ENCODE measurements at regions not wholly inside any gene's neighbourhood (a gene's known extent, or its start where the extent isn't known, plus 50 kb on each side); places are given as distances from the start of the nearest gene placed in this dataset.

GRCh38 chr7:118843456-118843855, 619.0 kb downstream of the ANKRD7 start:
- TF ChIP-seq CTCF (IDR thresholded peaks at IDR 0.05; ENCODE audit: low read depth, low read length): no peak
- DNase-seq (ENCODE audit: low read depth, low spot score): no peak
- CTCF ChIA-PET: no interaction called here
- no peaks in the 10 kb centered on the region for H3K27me3 ChIP-seq (ENCODE audit: control insufficient read depth, insufficient read depth, low read length)
- H3K4me3 ChIP-seq (ENCODE audit: low read depth, low read length): no peak overlapping the region
- no peak overlapping the region for H3K27ac ChIP-seq (ENCODE audit: low read depth, low read length)
- H3K9me3 ChIP-seq (ENCODE audit: control insufficient read depth, insufficient read depth, low read length): no peaks in the 10 kb centered on the region
- POLR2A ChIA-PET: no interaction called here

- ChIA-PET CTCF (no interaction called here), POLR2A (no interaction called here)
- Histone ChIP-seq H3K9me3 (ENCODE audit: control insufficient read depth, insufficient read depth, low read length) (no peaks in the 10 kb centered on the region), H3K27me3 (ENCODE audit: control insufficient read depth, insufficient read depth, low read length) (no peaks in the 10 kb centered on the region), H3K27ac (ENCODE audit: low read depth, low read length) (no peak overlapping the region), H3K4me3 (ENCODE audit: low read depth, low read length) (no peak overlapping the region)
- DNase-seq (ENCODE audit: low read depth, low spot score): no peak
- no peak for TF ChIP-seq CTCF (IDR thresholded peaks at IDR 0.05; ENCODE audit: low read depth, low read length)
Measured at GRCh38 chr7:118844748-118845147, 620.2 kb downstream of the ANKRD7 start.

DNA sequence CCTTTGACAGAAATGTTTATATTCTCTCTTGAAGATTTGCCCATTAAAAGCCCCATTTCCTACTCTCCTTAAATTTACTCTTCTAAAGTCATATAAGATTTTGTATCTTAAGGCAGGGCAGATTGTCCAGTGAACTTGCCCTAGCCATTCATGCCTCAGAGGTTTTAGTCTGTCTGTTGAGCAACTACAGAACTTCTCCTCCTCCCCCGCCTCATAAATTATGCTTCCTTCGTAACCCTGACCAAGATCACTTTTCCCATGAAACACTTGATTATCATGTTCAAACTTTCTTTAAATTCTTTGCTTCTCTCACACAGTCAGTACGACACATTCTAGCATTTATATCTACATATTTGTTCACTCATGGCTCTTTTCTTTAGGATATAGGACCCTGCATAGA, 621.3 kb downstream of the ANKRD7 start:
- Histone ChIP-seq H3K27ac (ENCODE audit: low read depth, low read length) (no peak overlapping the region), H3K27me3 (ENCODE audit: control insufficient read depth, insufficient read depth, low read length) (no peaks in the 10 kb centered on the region), H3K9me3 (ENCODE audit: control insufficient read depth, insufficient read depth, low read length) (no peaks in the 10 kb centered on the region), H3K4me3 (ENCODE audit: low read depth, low read length) (no peak overlapping the region)
- TF ChIP-seq CTCF (IDR thresholded peaks at IDR 0.05; ENCODE audit: low read depth, low read length): no peak
- DNase-seq (ENCODE audit: low read depth, low spot score): no peak
- CTCF ChIA-PET: no interaction called here
- POLR2A ChIA-PET: no interaction called here

GRCh38 chr7:118846977-118847376, 622.5 kb downstream of the ANKRD7 start:
- no peaks in the 10 kb centered on the region for H3K27me3 ChIP-seq (ENCODE audit: control insufficient read depth, insufficient read depth, low read length)
- TF ChIP-seq CTCF (IDR thresholded peaks at IDR 0.05; ENCODE audit: low read depth, low read length): no peak
- POLR2A ChIA-PET: no interaction called here
- CTCF ChIA-PET: no interaction called here
- DNase-seq (ENCODE audit: low read depth, low spot score): no peak
- no peak overlapping the region for H3K27ac ChIP-seq (ENCODE audit: low read depth, low read length)
- no peak overlapping the region for H3K4me3 ChIP-seq (ENCODE audit: low read depth, low read length)
- no peaks in the 10 kb centered on the region for H3K9me3 ChIP-seq (ENCODE audit: control insufficient read depth, insufficient read depth, low read length)

- CTCF ChIA-PET: no interaction called here
- H3K27ac ChIP-seq (ENCODE audit: low read depth, low read length): no peak overlapping the region
Measured at GRCh38 chr7:118855290-118855689, 630.8 kb downstream of the ANKRD7 start.

More at GRCh38 chr7:118855290-118855689, 630.8 kb downstream of the ANKRD7 start:
- DNase-seq (ENCODE audit: low read depth, low spot score): no peak
- TF ChIP-seq CTCF (IDR thresholded peaks at IDR 0.05; ENCODE audit: low read depth, low read length): no peak
- POLR2A ChIA-PET: no interaction called here
- H3K27me3 ChIP-seq (ENCODE audit: control insufficient read depth, insufficient read depth, low read length): no peaks in the 10 kb centered on the region
- H3K4me3 ChIP-seq (ENCODE audit: low read depth, low read length): no peak overlapping the region
- H3K9me3 ChIP-seq (ENCODE audit: control insufficient read depth, insufficient read depth, low read length): peaks cover 7% of the 10 kb centered on the region

Data from AG04450 (cell line).